HG03571 (cell line): ENCODE measurements at regions not wholly inside any gene's neighbourhood (a gene's known extent, or its start where the extent isn't known, plus 50 kb on each side); places are given as distances from the start of the nearest gene placed in this dataset.

ENCODE experiments used
- ATAC-seq: cut with Tn5 transposase; IDR thresholded peaks from one replicate; pipeline ENCODE4 v1.9.1; 2021; ENCODE audit not compliant: unreplicated experiment

GRCh38 chr12:125193376-125194152, 128.3 kb downstream of the AACS start:
- no peak for ATAC-seq

DNA sequence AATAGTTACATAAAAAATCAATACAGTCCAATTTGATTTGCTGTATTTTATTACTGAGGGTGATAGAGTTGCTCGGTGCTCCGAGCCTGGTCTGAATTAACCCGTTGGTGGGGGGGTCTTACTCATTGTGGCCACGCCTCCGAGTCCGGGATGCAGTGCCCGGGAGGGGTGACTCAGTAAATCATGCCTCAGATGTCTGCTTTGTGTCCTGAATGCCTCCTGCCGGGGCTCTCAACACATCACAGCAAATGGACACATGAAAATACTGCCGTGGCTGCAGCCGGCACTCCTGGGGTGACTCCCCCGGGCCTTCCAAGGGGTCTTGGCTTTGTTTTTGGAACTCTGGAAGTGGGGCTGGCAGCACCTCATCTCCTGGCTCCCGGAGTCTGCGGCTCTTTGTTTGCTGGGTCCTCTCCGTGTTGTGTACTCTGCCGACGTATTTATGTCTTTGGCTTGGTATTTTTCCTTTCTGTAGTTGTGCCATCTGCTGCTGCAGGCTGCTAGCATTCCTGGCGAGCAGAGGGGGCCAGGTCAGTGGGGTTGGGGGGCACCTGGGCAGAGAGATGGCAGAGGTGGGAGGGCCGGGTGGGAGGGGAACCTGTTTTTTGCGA, 129.0 kb downstream of the AACS start:
- ATAC-seq = no peak

GRCh38 chr12:125194987-125195386, 129.8 kb downstream of the AACS start:
- no peak for ATAC-seq

DNA sequence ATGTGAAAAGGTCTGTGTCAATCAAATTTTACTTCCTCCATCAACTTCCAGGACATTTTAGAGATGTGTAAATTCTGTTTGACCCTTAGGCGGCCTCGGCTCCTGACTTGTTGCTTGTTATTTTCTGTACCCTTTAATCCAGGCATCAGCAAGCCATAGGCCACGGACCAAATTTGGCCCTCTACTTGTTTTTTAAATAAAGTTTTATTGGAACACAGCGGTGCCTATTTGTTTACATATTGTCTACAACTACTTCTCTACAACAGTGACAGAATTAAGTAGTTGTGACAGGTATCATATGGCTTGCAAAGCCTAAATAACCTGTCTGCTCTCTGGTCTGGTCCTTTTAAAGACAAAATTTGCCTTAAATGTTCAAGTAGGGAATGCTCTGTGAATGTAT, 132.1 kb downstream of the AACS start:
- ATAC-seq = no peak

DNA sequence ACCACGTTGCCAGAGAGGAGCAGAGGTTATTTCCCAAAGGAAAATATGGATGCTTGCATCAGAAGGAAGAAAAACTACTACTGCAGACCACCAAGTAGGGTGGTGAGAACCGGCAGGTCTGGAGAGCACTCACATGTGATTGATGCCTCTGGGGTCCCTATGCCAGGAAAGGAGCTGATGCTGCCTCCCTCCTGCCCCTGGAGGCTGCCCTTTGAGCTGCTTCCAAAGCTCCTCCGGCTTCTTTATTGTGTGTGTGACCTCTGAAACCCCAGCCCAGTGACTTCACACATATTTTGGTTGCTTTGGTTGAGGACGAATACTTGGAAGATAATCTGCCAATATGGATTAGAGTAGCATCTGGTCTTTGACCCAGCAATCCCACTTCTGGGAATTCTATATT, 133.4 kb downstream of the AACS start:
- no peak for ATAC-seq

GRCh38 chr12:125201090-125201489, 135.9 kb downstream of the AACS start:
- no peak for ATAC-seq

DNA sequence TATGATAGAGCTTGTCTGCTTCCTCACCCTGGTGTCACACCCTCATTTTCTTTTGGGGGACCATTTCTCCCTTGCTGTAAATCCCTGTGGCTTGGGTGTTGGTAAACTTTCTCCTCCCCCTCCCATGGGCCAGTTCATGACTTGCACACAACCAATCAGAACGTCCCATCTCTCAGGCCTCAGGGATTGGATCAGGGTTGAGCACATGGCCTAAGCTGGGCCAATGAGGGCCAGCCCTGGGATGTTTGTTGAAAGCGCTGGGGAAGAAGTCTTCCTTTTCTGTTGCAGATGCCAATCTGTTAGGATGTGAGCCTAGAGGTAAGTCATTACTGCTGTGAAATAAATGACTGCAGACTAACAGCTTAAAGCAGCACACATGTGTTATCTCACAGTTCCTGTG, 136.7 kb downstream of the AACS start:
- ATAC-seq = no peak

DNA sequence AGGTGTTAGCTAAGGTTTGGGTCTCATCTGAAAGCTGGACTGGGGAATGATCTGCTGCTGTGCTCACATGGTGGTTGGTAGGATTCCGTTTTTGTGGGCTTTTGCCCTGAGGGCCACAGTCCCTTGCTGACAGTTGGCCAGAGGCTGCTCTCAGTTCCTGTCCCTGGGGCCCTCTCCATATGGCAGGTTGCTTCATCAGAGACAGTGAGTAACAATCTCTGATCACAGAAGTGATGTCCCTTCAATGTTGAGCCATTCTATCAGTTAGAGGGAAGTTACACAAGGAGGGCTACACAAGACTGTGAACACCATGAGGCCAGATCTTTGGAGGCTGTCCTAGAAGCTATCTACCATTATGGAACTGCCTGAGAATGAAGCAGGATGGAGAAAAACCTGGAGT, 137.2 kb downstream of the AACS start:
- ATAC-seq = no peak

DNA sequence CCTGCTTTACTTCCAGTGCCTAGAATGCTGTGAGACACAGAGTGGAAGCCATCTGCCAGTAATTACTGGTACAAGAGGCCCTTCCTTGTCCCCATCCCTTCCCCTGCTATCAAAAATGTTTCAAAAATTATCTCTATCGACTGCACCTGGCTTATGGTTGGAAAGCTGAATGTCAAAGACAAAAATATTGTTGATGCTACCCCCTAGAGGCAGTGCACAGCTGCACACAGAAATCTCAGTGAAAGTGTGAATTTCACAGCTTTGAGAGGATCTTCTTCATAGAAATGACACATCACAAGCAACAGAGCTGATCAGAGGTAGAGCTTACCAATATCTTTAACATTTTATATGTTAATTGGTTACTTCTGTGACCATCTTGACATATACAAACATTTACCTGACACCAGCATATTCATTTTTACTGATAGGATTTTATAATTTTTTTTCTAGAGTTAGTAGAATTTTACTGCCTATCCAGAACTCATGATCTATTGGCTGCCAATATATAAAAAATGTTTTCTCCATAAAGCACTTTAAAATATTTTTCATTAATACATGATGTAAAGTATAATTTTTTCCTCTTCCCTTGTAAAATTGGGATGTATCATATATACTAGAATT, 138.0 kb downstream of the AACS start:
- no peak for ATAC-seq

- ATAC-seq = no peak
Measured at GRCh38 chr12:125205386-125205785, 140.2 kb downstream of the AACS start.

- no peak for ATAC-seq
Measured at GRCh38 chr12:125206711-125207110, 141.5 kb downstream of the AACS start.

DNA sequence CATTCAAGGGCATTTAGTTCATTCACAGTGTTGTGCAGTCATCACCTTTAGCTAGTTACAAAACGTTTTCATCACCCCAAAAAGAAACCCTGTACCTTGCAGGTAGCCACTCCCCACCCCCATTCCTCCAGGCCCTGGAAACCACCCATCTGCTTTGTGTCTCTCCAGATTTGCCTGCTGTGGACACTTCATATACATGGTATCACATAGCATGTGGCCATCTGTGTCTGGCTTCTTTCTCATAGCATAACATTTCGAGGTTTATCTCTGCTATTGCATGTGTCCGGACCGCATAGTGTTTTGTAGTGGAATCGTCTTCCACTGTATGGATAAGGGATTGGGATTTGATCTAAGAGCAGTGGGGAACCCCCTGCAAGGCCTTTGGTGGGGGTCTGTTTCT, 143.1 kb downstream of the AACS start:
- no peak for ATAC-seq

- ATAC-seq = no peak
Measured at GRCh38 chr12:125208942-125209341, 143.7 kb downstream of the AACS start.

- ATAC-seq = no peak
Measured at GRCh38 chr12:125210104-125210755, 145.0 kb downstream of the AACS start.

DNA sequence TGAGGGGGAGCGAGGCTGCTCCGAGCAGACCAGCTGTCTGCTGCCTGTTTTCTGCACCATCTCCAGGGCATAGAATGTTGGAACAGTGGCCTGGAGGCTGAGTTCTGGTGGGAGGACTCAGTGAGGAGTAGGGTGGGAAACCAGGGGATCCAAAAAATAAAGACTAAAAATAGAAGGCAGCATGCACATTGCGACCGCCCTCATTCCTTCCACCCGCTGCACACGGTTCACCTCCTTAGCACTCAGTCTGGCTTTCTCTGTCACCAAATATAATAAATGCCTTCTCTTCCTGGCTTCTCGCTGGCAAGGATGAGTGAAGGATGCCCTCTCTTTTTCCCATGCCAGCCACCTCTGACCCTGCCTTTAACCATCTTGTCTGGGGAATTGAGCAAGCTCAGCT, 146.2 kb downstream of the AACS start:
- ATAC-seq = no peak

GRCh38 chr12:125214289-125214688, 149.1 kb downstream of the AACS start:
- no peak for ATAC-seq

DNA sequence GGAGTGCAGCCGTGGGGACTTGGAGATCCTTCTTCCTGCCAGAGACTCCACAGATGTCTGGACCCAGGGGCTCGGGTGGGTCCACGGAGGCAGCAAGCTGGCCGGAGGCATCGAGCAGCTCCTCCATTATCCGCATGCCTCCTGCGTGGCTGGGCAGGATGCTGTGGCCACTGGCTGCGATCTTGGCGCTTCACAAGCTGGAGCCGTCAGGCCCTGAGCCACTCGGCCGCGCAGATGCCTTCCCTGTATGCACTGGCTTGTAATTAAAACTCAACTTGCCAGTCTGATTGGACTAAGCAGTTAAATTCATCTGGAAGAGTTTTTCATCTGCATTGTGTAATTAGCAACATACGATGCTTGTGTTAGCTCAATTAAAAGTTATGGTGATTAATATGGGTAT, 151.5 kb downstream of the AACS start:
- ATAC-seq = no peak

- ATAC-seq = no peak
Measured at GRCh38 chr12:125217308-125217707, 152.1 kb downstream of the AACS start.

- no peak for ATAC-seq
Measured at GRCh38 chr12:125218952-125219351, 153.7 kb downstream of the AACS start.

GRCh38 chr12:125220404-125221273, 155.4 kb downstream of the AACS start:
- ATAC-seq = no peak

- ATAC-seq = no peak
Measured at GRCh38 chr12:125221602-125222001, 156.4 kb downstream of the AACS start.
